ENCODE measurements at regions not wholly inside any gene's neighbourhood (a gene's known extent, or its start where the extent isn't known, plus 50 kb on each side); places are given as distances from the start of the nearest gene placed in this dataset.

GRCh38 chr10:78950656-78951587 lies 117.8 kb upstream of the ZMIZ1 start:
- peak in 2 of 4 experiments; percentile 28 to 40 for DNase-seq

- DNase-seq = no peak
Observed at GRCh38 chr10:78952030-78952429, 116.7 kb upstream of the ZMIZ1 start.

GRCh38 chr10:78952686-78953085 lies 116.1 kb upstream of the ZMIZ1 start:
- no peak for DNase-seq

GRCh38 chr10:78953113-78953798 lies 115.5 kb upstream of the ZMIZ1 start:
- DNase-seq = peak in 3 of 4 experiments; percentile 36 to 41 (median 40)

GRCh38 chr10:78953799-78954297 lies 114.9 kb upstream of the ZMIZ1 start:
- no peak for DNase-seq

GRCh38 chr10:78954689-78955088 lies 114.1 kb upstream of the ZMIZ1 start:
- DNase-seq = no peak

- DNase-seq = no peak
Observed at GRCh38 chr10:78955206-78955605, 113.6 kb upstream of the ZMIZ1 start.

- DNase-seq = no peak
Observed at GRCh38 chr10:78956391-78956790, 112.4 kb upstream of the ZMIZ1 start.

- DNase-seq = no peak
Observed at GRCh38 chr10:78957471-78958039, 111.2 kb upstream of the ZMIZ1 start.

- DNase-seq = no peak
Observed at GRCh38 chr10:78959217-78959923, 109.4 kb upstream of the ZMIZ1 start.

GRCh38 chr10:78959924-78960285 lies 108.9 kb upstream of the ZMIZ1 start:
- DNase-seq = no peak

- DNase-seq = peak; percentile 93 to 97 (median 94)
Observed at GRCh38 chr10:78960316-78960800, 108.4 kb upstream of the ZMIZ1 start.

- DNase-seq = no peak
Observed at GRCh38 chr10:78961760-78962159, 107.0 kb upstream of the ZMIZ1 start.

- no peak for DNase-seq
Observed at GRCh38 chr10:78963074-78964034, 105.4 kb upstream of the ZMIZ1 start.

- DNase-seq = no peak
Observed at GRCh38 chr10:78964274-78964951, 104.4 kb upstream of the ZMIZ1 start.

- no peak for DNase-seq
Observed at GRCh38 chr10:78964952-78965633, 103.7 kb upstream of the ZMIZ1 start.

- no peak for DNase-seq
Observed at GRCh38 chr10:78966182-78966787, 102.5 kb upstream of the ZMIZ1 start.

- DNase-seq = no peak
Observed at GRCh38 chr10:78966844-78967488, 101.8 kb upstream of the ZMIZ1 start.

Data from suppressor macrophage (primary cell).